Posterior cingulate gyrus (tissue), 11 donors: ENCODE measurements at regions not wholly inside any gene's neighbourhood (a gene's known extent, or its start where the extent isn't known, plus 50 kb on each side); places are given as distances from the start of the nearest gene placed in this dataset.
"Not testable (repeated sequence)": the region's sequence is repeated elsewhere in the genome, so short reads cannot be mapped to it uniquely, and the experiment has no call there.

Source experiments
- DNase-seq, 10 donors: peaks; one replicate each; pipeline versions ENCODE4 v3.0.0 to v3.0.0-alpha.2; 2020 to 2021; ENCODE audit warnings: mixed read lengths in 3 of 10
- intact Hi-C: fragments of 100-400 bp; cut with DNase I; formaldehyde crosslinking; loops from one replicate; pipeline ENCODE4 v1.15.1; 2023

GRCh38 chr3:27779176-27779575 is 57.1 kb upstream of the EOMES start:
- intact Hi-C loops = no loop called here

GRCh38 chr3:27789420-27789819 is 67.3 kb upstream of the EOMES start:
- intact Hi-C loops = no loop called here
- no peak for DNase-seq

More at GRCh38 chr3:27779176-27779575, 57.1 kb upstream of the EOMES start:
- DNase-seq = no peak

GRCh38 chr3:27791956-27792355 is 69.8 kb upstream of the EOMES start:
- DNase-seq = no peak
- intact Hi-C loops = no loop called here

- intact Hi-C loops = no loop called here
- no peak for DNase-seq
Measured at GRCh38 chr3:27792869-27793268, 70.7 kb upstream of the EOMES start.

- DNase-seq = no peak
- intact Hi-C loops = no loop called here
Measured at GRCh38 chr3:27794211-27794610, 72.1 kb upstream of the EOMES start.

GRCh38 chr3:27796365-27796875 is 74.3 kb upstream of the EOMES start:
- intact Hi-C loops = no loop called here
- DNase-seq = no peak

- DNase-seq = no peak
- intact Hi-C loops = no loop called here
Measured at GRCh38 chr3:27797773-27798172, 75.7 kb upstream of the EOMES start.

- no peak for DNase-seq
- intact Hi-C loops = no loop called here
Measured at GRCh38 chr3:27800261-27800660, 78.1 kb upstream of the EOMES start.

- intact Hi-C loops = no loop called here
- DNase-seq = no peak
Measured at GRCh38 chr3:27802425-27802824, 80.3 kb upstream of the EOMES start.

GRCh38 chr3:27802849-27803248 is 80.7 kb upstream of the EOMES start:
- no peak for DNase-seq
- intact Hi-C loops = no loop called here

GRCh38 chr3:27805282-27805681 is 83.2 kb upstream of the EOMES start:
- DNase-seq = no peak
- intact Hi-C loops = no loop called here

GRCh38 chr3:27813255-27813654 is 91.1 kb upstream of the EOMES start:
- no peak for DNase-seq
- intact Hi-C loops = no loop called here

GRCh38 chr3:27821609-27822008 is 99.5 kb upstream of the EOMES start:
- intact Hi-C loops, DNase-seq: not testable (repeated sequence)

- intact Hi-C loops = no loop called here
- no peak for DNase-seq
Measured at GRCh38 chr3:27824312-27825200, 102.4 kb upstream of the EOMES start.

GRCh38 chr3:27826448-27826847 is 104.3 kb upstream of the EOMES start:
- no peak for DNase-seq
- intact Hi-C loops = no loop called here

- DNase-seq = no peak
- intact Hi-C loops = no loop called here
Measured at GRCh38 chr3:27827041-27827440, 104.9 kb upstream of the EOMES start.

- DNase-seq = no peak
- intact Hi-C loops = no loop called here
Measured at GRCh38 chr3:27840807-27841594, 118.9 kb upstream of the EOMES start.

GRCh38 chr3:27844052-27844675 is 122.0 kb upstream of the EOMES start:
- DNase-seq = no peak
- intact Hi-C loops = no loop called here

GRCh38 chr3:27847697-27848096 is 125.6 kb upstream of the EOMES start:
- intact Hi-C loops = no loop called here
- no peak for DNase-seq

GRCh38 chr3:27848826-27849225 is 126.7 kb upstream of the EOMES start:
- DNase-seq = no peak
- intact Hi-C loops = no loop called here

- DNase-seq = no peak
- intact Hi-C loops = no loop called here
Measured at GRCh38 chr3:27859821-27860220, 137.7 kb upstream of the EOMES start.
